Smooth muscle cell (in vitro differentiated cells): ENCODE measurements at regions not wholly inside any gene's neighbourhood (a gene's known extent, or its start where the extent isn't known, plus 50 kb on each side); places are given as distances from the start of the nearest gene placed in this dataset.
A peak's percentile ranks its signal among the peaks of the same experiment; 100 is the strongest.

Experiments
- DNase-seq: peaks from one replicate; lab custom pipeline; 2025; ENCODE audit not compliant: unreplicated experiment; lab: John Stamatoyannopoulos, UW
- H2AFZ ChIP-seq: fragments of 200-600 bp; sonication (generic); 2 replicates; pipeline ENCODE4 v1.6.0; 2016; ENCODE audit warnings: antibody characterized with exemption, low read depth, mild to moderate bottlenecking
- H3F3A ChIP-seq: fragments of 200-600 bp; sonication (generic); 2 replicates; pipeline ENCODE4 v1.6.0; 2017; ENCODE audit warnings: antibody characterized with exemption, low read depth
- H3K27ac ChIP-seq: fragments of 200-600 bp; sonication (generic); 2 replicates; pipeline ENCODE4 v1.5.1; 2016; ENCODE audit warnings: low read depth, mild to moderate bottlenecking
- H3K27me3 ChIP-seq: fragments of 200-600 bp; sonication (generic); 2 replicates; pipeline ENCODE4 v1.6.1; 2016; ENCODE audit warnings: low read depth, mild to moderate bottlenecking
- H3K36me3 ChIP-seq: fragments of 200-600 bp; sonication (generic); 2 replicates; pipeline ENCODE4 v1.5.1; 2016; ENCODE audit warnings: low read depth
- H3K4me1 ChIP-seq: fragments of 200-600 bp; sonication (generic); 2 replicates; pipeline ENCODE4 v1.5.1; 2016; ENCODE audit warnings: low read depth
- H3K4me2 ChIP-seq: fragments of 200-600 bp; sonication (generic); 2 replicates; pipeline ENCODE4 v1.6.0; 2016; ENCODE audit warnings: mild to moderate bottlenecking
- H3K4me3 ChIP-seq: fragments of 200-600 bp; sonication (generic); 2 replicates; pipeline ENCODE4 v1.5.1; 2016; ENCODE audit warnings: mild to moderate bottlenecking
- H3K79me2 ChIP-seq: fragments of 200-600 bp; sonication (generic); 2 replicates; pipeline ENCODE4 v1.6.0; 2016; ENCODE audit warnings: low read depth, mild to moderate bottlenecking
- H3K9ac ChIP-seq: fragments of 200-600 bp; sonication (generic); 2 replicates; pipeline ENCODE4 v1.6.0; 2016; ENCODE audit warnings: low read depth
- H3K9me3 ChIP-seq: fragments of 200-600 bp; sonication (generic); replicated peaks from 2 replicates; pipeline ENCODE4 v1.5.1; 2016; ENCODE audit warnings: low read depth
- H4K20me1 ChIP-seq: fragments of 200-600 bp; sonication (generic); 2 replicates; pipeline ENCODE4 v1.6.0; 2016; ENCODE audit warnings: low read depth
- WGBS: methylation state at CpG from one replicate; pipeline ENCODE4 v1.1.7; 2016; ENCODE audit warnings: low lambda C conversion rate; 5-methylcytosine and 5-hydroxymethylcytosine counted together
- TF ChIP-seq, protein P1 (sequence below): fragments of 200-600 bp; sonication (generic); IDR thresholded peaks from 2 replicates; pipeline ENCODE4 v1.5.1; 2017; ENCODE audit warnings: borderline replicate concordance, mild to moderate bottlenecking, antibody characterized with exemption; ENCODE audit not compliant: insufficient read depth, poor library complexity, severe bottlenecking

GRCh38 chr7:68162712-68163111 is 1166.1 kb downstream of the TYW1 start:
- TF ChIP-seq, protein P1, sequence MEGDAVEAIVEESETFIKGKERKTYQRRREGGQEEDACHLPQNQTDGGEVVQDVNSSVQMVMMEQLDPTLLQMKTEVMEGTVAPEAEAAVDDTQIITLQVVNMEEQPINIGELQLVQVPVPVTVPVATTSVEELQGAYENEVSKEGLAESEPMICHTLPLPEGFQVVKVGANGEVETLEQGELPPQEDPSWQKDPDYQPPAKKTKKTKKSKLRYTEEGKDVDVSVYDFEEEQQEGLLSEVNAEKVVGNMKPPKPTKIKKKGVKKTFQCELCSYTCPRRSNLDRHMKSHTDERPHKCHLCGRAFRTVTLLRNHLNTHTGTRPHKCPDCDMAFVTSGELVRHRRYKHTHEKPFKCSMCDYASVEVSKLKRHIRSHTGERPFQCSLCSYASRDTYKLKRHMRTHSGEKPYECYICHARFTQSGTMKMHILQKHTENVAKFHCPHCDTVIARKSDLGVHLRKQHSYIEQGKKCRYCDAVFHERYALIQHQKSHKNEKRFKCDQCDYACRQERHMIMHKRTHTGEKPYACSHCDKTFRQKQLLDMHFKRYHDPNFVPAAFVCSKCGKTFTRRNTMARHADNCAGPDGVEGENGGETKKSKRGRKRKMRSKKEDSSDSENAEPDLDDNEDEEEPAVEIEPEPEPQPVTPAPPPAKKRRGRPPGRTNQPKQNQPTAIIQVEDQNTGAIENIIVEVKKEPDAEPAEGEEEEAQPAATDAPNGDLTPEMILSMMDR: no peak
- Histone ChIP-seq H3F3A (no peaks in the 10 kb centered on the region), H3K4me1 (no peaks in the 10 kb centered on the region), H3K4me2 (no peak overlapping the region), H4K20me1 (no peaks in the 10 kb centered on the region), H3K4me3 (no peak overlapping the region), H3K9ac (no peak overlapping the region), H2AFZ (no peak overlapping the region), H3K36me3 (no peaks in the 10 kb centered on the region), H3K27ac (no peak overlapping the region), H3K27me3 (peaks cover 3% of the 10 kb centered on the region), H3K79me2 (no peaks in the 10 kb centered on the region), H3K9me3 (no peaks in the 10 kb centered on the region)
- DNase-seq: no peak
- 80% methylated on average over 7 of the region's 8 CpGs for WGBS

DNA sequence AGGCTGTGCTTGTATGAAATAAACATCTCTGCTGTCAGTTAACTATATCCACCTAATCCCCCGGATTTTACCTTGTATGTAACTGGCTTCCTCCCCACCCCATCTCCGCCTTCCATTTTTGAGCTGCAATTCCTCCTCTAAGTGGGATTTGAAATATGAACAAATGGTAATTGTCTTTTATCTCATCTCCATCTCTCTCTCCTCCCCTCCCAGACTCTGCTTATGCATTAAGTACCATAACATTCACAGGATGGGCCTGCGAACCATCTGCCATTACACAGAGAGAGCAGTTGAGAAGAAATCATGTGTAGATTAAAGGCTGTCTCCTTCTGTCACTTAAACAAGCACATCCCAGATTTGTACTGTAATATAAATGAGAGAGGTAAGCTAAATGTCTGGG is 1169.9 kb downstream of the TYW1 start:
- peaks cover 5% of the 10 kb centered on the region for H3K27me3 ChIP-seq
- TF ChIP-seq, protein P1: no peak
- no peak for DNase-seq
- no peak overlapping the region for H3K9ac ChIP-seq
- H3K27ac ChIP-seq: no peak overlapping the region
- 38% methylated on average over 3 of the region's 3 CpGs for WGBS
- no peaks in the 10 kb centered on the region for H3K9me3 ChIP-seq
- H2AFZ ChIP-seq: no peak overlapping the region
- H3K4me2 ChIP-seq: no peak overlapping the region
- no peaks in the 10 kb centered on the region for H3K4me1 ChIP-seq
- H3K36me3 ChIP-seq: no peaks in the 10 kb centered on the region
- no peaks in the 10 kb centered on the region for H3F3A ChIP-seq
- H4K20me1 ChIP-seq: no peaks in the 10 kb centered on the region
- H3K4me3 ChIP-seq: no peak overlapping the region
- no peaks in the 10 kb centered on the region for H3K79me2 ChIP-seq

- H3K27me3 ChIP-seq: peaks cover 5% of the 10 kb centered on the region
- no peaks in the 10 kb centered on the region for H3K79me2 ChIP-seq
- H3F3A ChIP-seq: no peaks in the 10 kb centered on the region
- H3K9me3 ChIP-seq: no peaks in the 10 kb centered on the region
- H3K36me3 ChIP-seq: no peaks in the 10 kb centered on the region
- no peak overlapping the region for H2AFZ ChIP-seq
- no peak overlapping the region for H3K9ac ChIP-seq
- no peak overlapping the region for H3K4me3 ChIP-seq
- WGBS: 92% methylated on average over 7 of the region's 7 CpGs
- no peak overlapping the region for H3K4me2 ChIP-seq
- H3K27ac ChIP-seq: no peak overlapping the region
- H4K20me1 ChIP-seq: no peaks in the 10 kb centered on the region
- H3K4me1 ChIP-seq: no peaks in the 10 kb centered on the region
- TF ChIP-seq, protein P1: no peak
- no peak for DNase-seq
Measured at GRCh38 chr7:68173513-68173912, 1176.9 kb downstream of the TYW1 start.

GRCh38 chr7:68176974-68177373 is 1180.3 kb downstream of the TYW1 start:
- H2AFZ ChIP-seq: peak overlapping the region; percentile 54
- H3K27me3 ChIP-seq: no peaks in the 10 kb centered on the region
- H3K9me3 ChIP-seq: no peaks in the 10 kb centered on the region
- H3K4me2 ChIP-seq: no peak overlapping the region
- no peaks in the 10 kb centered on the region for H3F3A ChIP-seq
- no peak overlapping the region for H3K27ac ChIP-seq
- H3K36me3 ChIP-seq: no peaks in the 10 kb centered on the region
- TF ChIP-seq, protein P1: peak; percentile 85
- 11% methylated on average over 9 of the region's 9 CpGs for WGBS
- no peaks in the 10 kb centered on the region for H3K79me2 ChIP-seq
- no peak overlapping the region for H3K9ac ChIP-seq
- H3K4me1 ChIP-seq: no peaks in the 10 kb centered on the region
- no peak overlapping the region for H3K4me3 ChIP-seq
- peak; percentile 15 for DNase-seq
- H4K20me1 ChIP-seq: no peaks in the 10 kb centered on the region
